ENCODE measurements at regions not wholly inside any gene's neighbourhood (a gene's known extent, or its start where the extent isn't known, plus 50 kb on each side); places are given as distances from the start of the nearest gene placed in this dataset.

- no peak for DNase-seq (ENCODE audit: low read depth)
These were observed 49.7 kb downstream of the KLF12 start for GRCh38 chr13:74084375-74084935.

- no peak for DNase-seq (ENCODE audit: low read depth)
These were observed 51.5 kb downstream of the KLF12 start for GRCh38 chr13:74082741-74083160.

- no peak for DNase-seq (ENCODE audit: low read depth)
These were observed 53.4 kb downstream of the KLF12 start for GRCh38 chr13:74080762-74081161.

- no peak for DNase-seq (ENCODE audit: low read depth)
These were observed 56.4 kb downstream of the KLF12 start for GRCh38 chr13:74077792-74078191.

GRCh38 chr13:74077375-74077774 lies 56.8 kb downstream of the KLF12 start:
- DNase-seq (ENCODE audit: low read depth): no peak

GRCh38 chr13:74074723-74075122 lies 59.5 kb downstream of the KLF12 start:
- DNase-seq (ENCODE audit: low read depth): no peak

GRCh38 chr13:74073274-74073673 lies 60.9 kb downstream of the KLF12 start:
- DNase-seq (ENCODE audit: low read depth): no peak

GRCh38 chr13:74070513-74070912 lies 63.7 kb downstream of the KLF12 start:
- DNase-seq (ENCODE audit: low read depth): no peak

- peak; percentile 9 for DNase-seq (ENCODE audit: low read depth)
These were observed 64.1 kb downstream of the KLF12 start for GRCh38 chr13:74070065-74070464.

GRCh38 chr13:74068471-74068870 lies 65.7 kb downstream of the KLF12 start:
- DNase-seq (ENCODE audit: low read depth): no peak

- no peak for DNase-seq (ENCODE audit: low read depth)
These were observed 66.4 kb downstream of the KLF12 start for GRCh38 chr13:74067818-74068217.

- no peak for DNase-seq (ENCODE audit: low read depth)
These were observed 67.3 kb downstream of the KLF12 start for GRCh38 chr13:74066937-74067336.

- no peak for DNase-seq (ENCODE audit: low read depth)
These were observed 69.3 kb downstream of the KLF12 start for GRCh38 chr13:74064805-74065312.

GRCh38 chr13:74063533-74064100 lies 70.6 kb downstream of the KLF12 start:
- DNase-seq (ENCODE audit: low read depth): no peak

GRCh38 chr13:74062933-74063332 lies 71.3 kb downstream of the KLF12 start:
- DNase-seq (ENCODE audit: low read depth): no peak

GRCh38 chr13:74061926-74062595 lies 72.1 kb downstream of the KLF12 start:
- peak; percentile 18 for DNase-seq (ENCODE audit: low read depth)

- DNase-seq (ENCODE audit: low read depth): no peak
These were observed 77.2 kb downstream of the KLF12 start for GRCh38 chr13:74056801-74057542.

GRCh38 chr13:74052402-74052928 lies 81.7 kb downstream of the KLF12 start:
- no peak for DNase-seq (ENCODE audit: low read depth)

GRCh38 chr13:74048756-74049155 lies 85.4 kb downstream of the KLF12 start:
- no peak for DNase-seq (ENCODE audit: low read depth)

- DNase-seq (ENCODE audit: low read depth): no peak
These were observed 86.1 kb downstream of the KLF12 start for GRCh38 chr13:74047931-74048600.

- no peak for DNase-seq (ENCODE audit: low read depth)
These were observed 87.8 kb downstream of the KLF12 start for GRCh38 chr13:74046431-74046830.

- no peak for DNase-seq (ENCODE audit: low read depth)
These were observed 88.6 kb downstream of the KLF12 start for GRCh38 chr13:74045583-74045982.
